ENCODE measurements at regions not wholly inside any gene's neighbourhood (a gene's known extent, or its start where the extent isn't known, plus 50 kb on each side); places are given as distances from the start of the nearest gene placed in this dataset.

DNA sequence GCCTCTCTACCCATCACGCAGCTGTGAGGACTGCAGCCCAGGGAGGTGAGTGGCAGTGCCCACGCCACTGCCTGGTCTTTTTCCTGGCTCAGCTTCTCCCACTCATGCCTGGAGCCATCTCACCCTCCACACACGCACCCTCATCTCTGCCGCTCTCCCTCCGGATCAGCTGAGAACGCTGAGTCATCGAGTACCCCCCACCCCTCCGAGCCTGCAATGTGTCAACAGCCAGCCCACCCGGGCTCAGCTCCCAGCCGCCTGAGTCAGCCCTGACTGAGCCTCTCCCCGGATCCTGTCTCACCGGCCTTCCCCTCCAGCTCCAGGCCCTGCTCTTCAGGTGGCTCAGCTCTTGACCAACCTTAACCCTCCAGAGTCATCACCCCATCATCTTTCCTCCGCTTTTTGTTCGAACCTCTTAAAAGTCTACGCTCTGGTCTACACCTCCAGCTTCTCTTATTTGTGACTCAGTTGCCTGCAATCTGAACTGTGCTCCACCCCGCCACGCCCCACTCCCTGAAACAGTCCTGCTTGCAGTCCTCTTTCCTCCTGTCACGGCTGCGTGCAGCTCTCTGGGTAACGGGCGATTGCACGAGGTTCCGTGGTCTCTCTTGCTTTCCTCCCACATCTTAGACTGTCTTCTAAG, 94.4 kb upstream of the ASAP2 start:
- Mint-ChIP-seq H3K27ac (ENCODE audit: unreplicated experiment) (peak overlapping the region; percentile 68), H3K27me3 (ENCODE audit: low read depth) (no peaks in the 10 kb centered on the region), H3K4me1 (peaks cover 20% of the 10 kb centered on the region), H3K4me3 (no peak overlapping the region), H3K36me3 (ENCODE audit: low read depth) (no peaks in the 10 kb centered on the region), H3K9me3 (peaks cover 2% of the 10 kb centered on the region)
- no peak for DNase-seq (ENCODE audit: low read depth, low spot score)
- TF ChIP-seq, protein P1, sequence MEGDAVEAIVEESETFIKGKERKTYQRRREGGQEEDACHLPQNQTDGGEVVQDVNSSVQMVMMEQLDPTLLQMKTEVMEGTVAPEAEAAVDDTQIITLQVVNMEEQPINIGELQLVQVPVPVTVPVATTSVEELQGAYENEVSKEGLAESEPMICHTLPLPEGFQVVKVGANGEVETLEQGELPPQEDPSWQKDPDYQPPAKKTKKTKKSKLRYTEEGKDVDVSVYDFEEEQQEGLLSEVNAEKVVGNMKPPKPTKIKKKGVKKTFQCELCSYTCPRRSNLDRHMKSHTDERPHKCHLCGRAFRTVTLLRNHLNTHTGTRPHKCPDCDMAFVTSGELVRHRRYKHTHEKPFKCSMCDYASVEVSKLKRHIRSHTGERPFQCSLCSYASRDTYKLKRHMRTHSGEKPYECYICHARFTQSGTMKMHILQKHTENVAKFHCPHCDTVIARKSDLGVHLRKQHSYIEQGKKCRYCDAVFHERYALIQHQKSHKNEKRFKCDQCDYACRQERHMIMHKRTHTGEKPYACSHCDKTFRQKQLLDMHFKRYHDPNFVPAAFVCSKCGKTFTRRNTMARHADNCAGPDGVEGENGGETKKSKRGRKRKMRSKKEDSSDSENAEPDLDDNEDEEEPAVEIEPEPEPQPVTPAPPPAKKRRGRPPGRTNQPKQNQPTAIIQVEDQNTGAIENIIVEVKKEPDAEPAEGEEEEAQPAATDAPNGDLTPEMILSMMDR (conservative IDR thresholded peaks at IDR 0.05) = no peak

DNA sequence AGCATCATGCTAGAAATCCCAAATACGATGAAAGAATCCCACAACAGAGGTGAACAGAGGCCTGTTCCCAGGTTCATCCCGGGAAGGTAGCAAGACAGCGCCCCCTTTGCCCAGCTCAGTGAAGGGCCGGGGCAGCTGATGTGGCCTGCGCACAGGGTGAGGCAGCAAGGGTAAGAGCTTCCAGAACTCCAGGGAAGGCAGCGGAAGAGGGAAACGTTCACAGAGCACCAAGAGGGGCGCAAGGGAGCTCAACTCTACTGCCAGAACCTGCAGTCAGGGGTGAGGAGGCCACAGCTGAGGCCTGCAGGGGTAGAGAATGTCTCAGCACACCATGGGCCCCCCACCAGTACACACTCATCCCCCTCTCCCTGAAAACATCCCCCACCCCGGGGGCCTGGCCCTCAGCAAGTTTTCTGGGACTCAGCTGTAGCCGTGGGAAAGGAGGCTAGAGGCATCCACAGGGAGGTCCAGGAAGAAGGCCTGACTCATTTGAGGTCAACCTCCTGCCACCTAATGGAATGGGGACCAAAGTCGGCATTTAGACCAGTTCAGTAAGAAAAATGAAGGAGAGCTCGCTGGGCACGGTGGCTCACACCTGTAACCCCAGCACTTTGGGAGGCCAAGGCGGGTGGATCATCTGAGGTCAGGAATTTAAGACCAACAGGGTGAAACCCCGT, 95.6 kb upstream of the ASAP2 start:
- Mint-ChIP-seq H3K36me3 (ENCODE audit: low read depth) (no peaks in the 10 kb centered on the region), H3K27ac (ENCODE audit: unreplicated experiment) (no peak overlapping the region), H3K9me3 (peaks cover 2% of the 10 kb centered on the region), H3K27me3 (ENCODE audit: low read depth) (no peaks in the 10 kb centered on the region), H3K4me1 (peaks cover 28% of the 10 kb centered on the region), H3K4me3 (no peak overlapping the region)
- TF ChIP-seq, protein P1 (conservative IDR thresholded peaks at IDR 0.05) = peak; percentile 43
- DNase-seq (ENCODE audit: low read depth, low spot score) = no peak

DNA sequence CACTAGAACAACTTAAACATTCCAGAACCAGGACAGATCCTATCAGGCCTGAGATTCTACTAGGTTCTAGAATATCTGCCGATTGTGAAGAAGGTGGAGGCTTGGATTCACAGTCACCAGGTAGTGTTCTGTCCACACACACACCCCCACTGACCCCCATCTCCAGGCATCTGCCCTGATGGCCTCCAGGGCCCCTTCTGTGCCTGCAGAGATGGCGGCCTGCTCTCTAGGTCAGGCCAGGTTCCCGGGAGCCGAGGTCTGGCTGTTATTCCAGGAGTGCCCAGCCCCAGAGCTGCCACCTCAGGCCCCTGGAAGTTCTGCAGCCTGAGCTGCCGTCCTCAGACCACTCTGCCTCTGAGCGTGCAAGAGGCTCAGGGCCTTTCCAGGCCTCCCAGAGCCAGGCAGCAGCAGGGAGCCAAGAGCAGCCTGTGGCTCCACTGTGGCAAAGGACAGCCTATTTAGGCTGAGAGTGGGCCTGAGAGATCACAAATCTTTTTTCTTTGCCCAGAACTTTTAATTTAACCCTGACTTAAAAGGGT, 96.2 kb upstream of the ASAP2 start:
- Mint-ChIP-seq H3K4me1 (peaks cover 31% of the 10 kb centered on the region), H3K36me3 (ENCODE audit: low read depth) (no peaks in the 10 kb centered on the region), H3K9me3 (peaks cover 2% of the 10 kb centered on the region), H3K27me3 (ENCODE audit: low read depth) (peaks cover 3% of the 10 kb centered on the region), H3K27ac (ENCODE audit: unreplicated experiment) (no peak overlapping the region), H3K4me3 (no peak overlapping the region)
- TF ChIP-seq, protein P1 (conservative IDR thresholded peaks at IDR 0.05) = no peak
- DNase-seq (ENCODE audit: low read depth, low spot score) = no peak

DNA sequence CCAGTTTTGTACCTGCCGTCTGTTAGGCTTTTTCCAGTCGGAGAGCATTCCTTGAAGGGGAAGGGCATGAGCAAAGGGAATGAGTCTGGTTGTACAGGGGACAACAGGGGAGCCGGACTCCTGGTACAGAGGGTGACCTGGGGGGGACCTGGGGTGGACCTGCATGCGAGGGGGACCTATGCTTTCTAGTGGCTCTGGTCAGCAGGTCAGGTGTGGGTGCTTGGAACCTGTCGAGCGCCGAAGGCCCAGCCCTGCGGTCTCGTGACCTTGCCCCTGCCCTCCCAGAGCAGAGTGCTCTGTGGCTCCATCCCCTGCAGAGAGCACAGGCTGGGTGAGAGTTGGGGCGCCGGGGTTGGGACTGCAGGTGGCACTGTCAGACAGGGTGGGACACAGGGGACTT, 96.7 kb upstream of the ASAP2 start:
- Mint-ChIP-seq H3K4me3 (no peak overlapping the region), H3K27ac (ENCODE audit: unreplicated experiment) (no peak overlapping the region), H3K27me3 (ENCODE audit: low read depth) (peaks cover 3% of the 10 kb centered on the region), H3K36me3 (ENCODE audit: low read depth) (no peaks in the 10 kb centered on the region), H3K4me1 (peaks cover 31% of the 10 kb centered on the region), H3K9me3 (peaks cover 1% of the 10 kb centered on the region)
- TF ChIP-seq, protein P1 (conservative IDR thresholded peaks at IDR 0.05) = no peak
- DNase-seq (ENCODE audit: low read depth, low spot score) = no peak

DNA sequence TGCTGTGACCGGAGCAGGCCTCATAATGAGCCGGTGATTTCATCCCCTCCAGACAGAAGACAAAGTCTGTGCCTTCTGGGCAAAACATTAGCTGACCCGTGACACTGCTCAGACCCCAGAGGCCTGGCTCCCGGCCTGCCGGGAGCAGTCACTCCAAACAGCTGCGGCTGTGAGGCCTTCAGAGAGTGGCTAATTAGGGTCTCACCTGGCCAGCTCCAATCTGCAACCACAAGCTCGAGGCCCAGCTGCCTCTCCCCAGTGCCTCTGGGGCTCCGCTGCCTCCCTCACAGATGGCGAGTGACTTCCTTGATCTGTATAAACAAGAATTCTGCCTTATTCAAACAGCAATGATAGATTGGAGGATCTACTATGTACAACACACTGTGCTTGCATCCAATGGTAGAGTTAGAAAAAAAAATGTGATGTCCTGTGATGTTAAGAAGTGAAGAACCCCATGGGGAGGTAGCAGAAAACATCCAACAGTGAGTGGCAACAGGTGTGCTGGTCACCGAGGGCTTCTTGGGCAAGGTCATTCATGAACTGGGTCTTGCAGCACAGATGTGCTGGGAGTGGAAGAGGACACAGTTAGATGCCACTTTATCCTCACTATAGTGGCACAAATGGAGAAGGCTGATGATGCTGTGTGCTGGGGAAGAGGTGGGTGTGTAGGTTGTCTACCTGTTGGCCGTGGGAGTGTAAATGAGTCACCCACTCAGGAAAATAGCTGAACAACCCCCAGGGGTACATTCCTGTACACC, 98.2 kb upstream of the ASAP2 start:
- Mint-ChIP-seq H3K9me3 (no peaks in the 10 kb centered on the region), H3K4me3 (no peak overlapping the region), H3K27ac (ENCODE audit: unreplicated experiment) (no peak overlapping the region), H3K4me1 (peaks cover 33% of the 10 kb centered on the region), H3K36me3 (ENCODE audit: low read depth) (no peaks in the 10 kb centered on the region), H3K27me3 (ENCODE audit: low read depth) (peaks cover 3% of the 10 kb centered on the region)
- DNase-seq (ENCODE audit: low read depth, low spot score) = no peak
- TF ChIP-seq, protein P1 (conservative IDR thresholded peaks at IDR 0.05) = no peak

Data from neural crest cell (in vitro differentiated cells).